ENCODE measurements at regions not wholly inside any gene's neighbourhood (a gene's known extent, or its start where the extent isn't known, plus 50 kb on each side); places are given as distances from the start of the nearest gene placed in this dataset.
A peak's percentile ranks its signal among the peaks of the same experiment; 100 is the strongest.

DNA sequence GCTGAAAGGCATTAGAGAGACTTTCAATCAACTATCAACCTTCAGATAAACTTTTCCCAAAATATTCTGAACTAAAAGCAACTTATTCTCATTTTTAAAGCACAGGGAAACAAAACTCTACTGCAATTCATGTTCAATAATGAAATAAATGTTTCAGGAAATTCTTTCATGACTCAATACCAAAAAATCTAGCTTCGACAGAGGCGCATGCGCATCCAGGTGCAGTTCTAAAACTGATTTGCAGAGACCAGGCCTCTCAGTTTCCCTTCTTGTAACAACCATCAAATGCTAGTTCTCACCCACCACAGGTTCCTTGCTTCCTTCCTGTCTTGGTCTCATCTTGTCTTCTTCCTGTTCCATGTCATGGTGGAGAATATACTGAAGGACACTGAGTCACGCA is 55.3 kb upstream of the NRBF2 start:
- no peak overlapping the region for H3K4me3 ChIP-seq (ENCODE audit: low read depth, low read length)
- TF ChIP-seq MYC (IDR thresholded peaks at IDR 0.05; ENCODE audit: low read depth, low read length) = no peak
- TF ChIP-seq POLR2A (IDR thresholded peaks at IDR 0.05; ENCODE audit: extremely low read depth, insufficient read length) = no peak
- TF ChIP-seq, protein P1, sequence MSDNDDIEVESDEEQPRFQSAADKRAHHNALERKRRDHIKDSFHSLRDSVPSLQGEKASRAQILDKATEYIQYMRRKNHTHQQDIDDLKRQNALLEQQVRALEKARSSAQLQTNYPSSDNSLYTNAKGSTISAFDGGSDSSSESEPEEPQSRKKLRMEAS (IDR thresholded peaks at IDR 0.05; ENCODE audit: low read depth, low read length) = no peak
- TF ChIP-seq, protein P2, sequence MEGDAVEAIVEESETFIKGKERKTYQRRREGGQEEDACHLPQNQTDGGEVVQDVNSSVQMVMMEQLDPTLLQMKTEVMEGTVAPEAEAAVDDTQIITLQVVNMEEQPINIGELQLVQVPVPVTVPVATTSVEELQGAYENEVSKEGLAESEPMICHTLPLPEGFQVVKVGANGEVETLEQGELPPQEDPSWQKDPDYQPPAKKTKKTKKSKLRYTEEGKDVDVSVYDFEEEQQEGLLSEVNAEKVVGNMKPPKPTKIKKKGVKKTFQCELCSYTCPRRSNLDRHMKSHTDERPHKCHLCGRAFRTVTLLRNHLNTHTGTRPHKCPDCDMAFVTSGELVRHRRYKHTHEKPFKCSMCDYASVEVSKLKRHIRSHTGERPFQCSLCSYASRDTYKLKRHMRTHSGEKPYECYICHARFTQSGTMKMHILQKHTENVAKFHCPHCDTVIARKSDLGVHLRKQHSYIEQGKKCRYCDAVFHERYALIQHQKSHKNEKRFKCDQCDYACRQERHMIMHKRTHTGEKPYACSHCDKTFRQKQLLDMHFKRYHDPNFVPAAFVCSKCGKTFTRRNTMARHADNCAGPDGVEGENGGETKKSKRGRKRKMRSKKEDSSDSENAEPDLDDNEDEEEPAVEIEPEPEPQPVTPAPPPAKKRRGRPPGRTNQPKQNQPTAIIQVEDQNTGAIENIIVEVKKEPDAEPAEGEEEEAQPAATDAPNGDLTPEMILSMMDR (IDR thresholded peaks at IDR 0.05; ENCODE audit: low read depth, low read length) = no peak
- no peak for DNase-seq (ENCODE audit: low read depth)

DNA sequence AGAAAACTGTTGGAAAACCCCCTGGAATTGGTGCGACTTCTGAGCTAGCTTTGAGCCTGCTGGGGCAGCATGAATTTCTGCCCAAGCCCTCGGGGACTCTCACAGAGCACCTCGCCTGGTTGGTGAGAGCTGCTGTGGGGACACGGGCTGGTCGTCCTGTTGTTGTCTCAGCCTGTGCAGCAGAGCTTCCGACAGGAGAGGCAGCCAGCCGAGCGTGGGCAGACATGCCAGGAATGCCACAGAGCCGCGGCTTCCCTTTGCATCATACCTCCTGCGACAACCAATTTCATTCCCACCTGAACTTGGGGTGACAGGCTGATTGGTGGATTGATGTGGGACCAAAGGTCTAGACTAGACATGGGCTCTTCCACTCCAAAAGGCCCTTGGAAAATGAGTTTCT is 60.2 kb upstream of the NRBF2 start:
- no peak overlapping the region for H3K4me3 ChIP-seq (ENCODE audit: low read depth, low read length)
- TF ChIP-seq, protein P1 (IDR thresholded peaks at IDR 0.05; ENCODE audit: low read depth, low read length) = no peak
- TF ChIP-seq POLR2A (IDR thresholded peaks at IDR 0.05; ENCODE audit: extremely low read depth, insufficient read length) (no peak), MYC (IDR thresholded peaks at IDR 0.05; ENCODE audit: low read depth, low read length) (no peak)
- TF ChIP-seq, protein P2 (IDR thresholded peaks at IDR 0.05; ENCODE audit: low read depth, low read length) = no peak
- no peak for DNase-seq (ENCODE audit: low read depth)

DNA sequence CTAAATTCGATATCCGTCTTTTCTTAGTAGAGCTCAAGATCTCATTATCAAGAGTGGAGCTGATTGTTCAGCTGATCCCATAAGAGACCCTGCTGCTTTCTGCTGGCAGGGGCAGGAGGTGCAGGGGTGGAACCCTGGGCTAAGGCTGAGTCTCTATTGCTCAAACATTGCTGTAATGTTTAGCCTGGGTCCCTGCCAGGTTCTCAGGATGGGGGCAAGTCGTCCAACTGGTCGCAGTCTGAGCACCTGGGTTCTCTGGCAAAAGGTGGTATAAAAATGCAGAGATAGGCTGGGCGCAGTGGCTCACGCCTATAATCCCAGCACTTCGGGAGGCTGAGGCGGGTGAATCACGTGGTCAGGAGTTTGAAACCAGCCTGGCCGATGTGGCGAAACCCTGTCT is 62.0 kb upstream of the NRBF2 start:
- TF ChIP-seq POLR2A (IDR thresholded peaks at IDR 0.05; ENCODE audit: extremely low read depth, insufficient read length) = no peak
- TF ChIP-seq, protein P1 (IDR thresholded peaks at IDR 0.05; ENCODE audit: low read depth, low read length) = no peak
- TF ChIP-seq, protein P2 (IDR thresholded peaks at IDR 0.05; ENCODE audit: low read depth, low read length) = no peak
- TF ChIP-seq MYC (IDR thresholded peaks at IDR 0.05; ENCODE audit: low read depth, low read length) = no peak
- no peak overlapping the region for H3K4me3 ChIP-seq (ENCODE audit: low read depth, low read length)
- no peak for DNase-seq (ENCODE audit: low read depth)

DNA sequence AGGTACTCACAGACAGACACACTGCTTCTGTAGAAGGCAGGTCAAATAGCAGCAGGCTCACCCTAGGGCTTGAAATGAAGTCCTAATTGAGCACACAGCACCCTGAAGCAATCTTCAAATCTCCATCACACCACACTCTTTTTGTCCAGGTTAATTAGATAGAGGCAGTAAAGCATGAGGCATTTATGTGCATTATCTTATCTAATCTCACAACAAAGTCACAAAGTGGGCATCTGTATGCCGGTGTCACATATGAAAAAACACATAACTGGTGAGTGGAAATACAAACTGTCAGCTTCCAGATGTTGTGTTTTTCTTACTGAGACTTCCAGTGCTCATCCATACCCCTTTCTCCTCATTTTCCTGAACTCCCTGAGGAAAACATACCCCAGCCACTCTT is 63.8 kb upstream of the NRBF2 start:
- no peak overlapping the region for H3K4me3 ChIP-seq (ENCODE audit: low read depth, low read length)
- TF ChIP-seq MYC (IDR thresholded peaks at IDR 0.05; ENCODE audit: low read depth, low read length) (no peak), POLR2A (IDR thresholded peaks at IDR 0.05; ENCODE audit: extremely low read depth, insufficient read length) (no peak)
- TF ChIP-seq, protein P2 (IDR thresholded peaks at IDR 0.05; ENCODE audit: low read depth, low read length) = no peak
- TF ChIP-seq, protein P1 (IDR thresholded peaks at IDR 0.05; ENCODE audit: low read depth, low read length) = no peak
- DNase-seq (ENCODE audit: low read depth) = peak; percentile 36

DNA sequence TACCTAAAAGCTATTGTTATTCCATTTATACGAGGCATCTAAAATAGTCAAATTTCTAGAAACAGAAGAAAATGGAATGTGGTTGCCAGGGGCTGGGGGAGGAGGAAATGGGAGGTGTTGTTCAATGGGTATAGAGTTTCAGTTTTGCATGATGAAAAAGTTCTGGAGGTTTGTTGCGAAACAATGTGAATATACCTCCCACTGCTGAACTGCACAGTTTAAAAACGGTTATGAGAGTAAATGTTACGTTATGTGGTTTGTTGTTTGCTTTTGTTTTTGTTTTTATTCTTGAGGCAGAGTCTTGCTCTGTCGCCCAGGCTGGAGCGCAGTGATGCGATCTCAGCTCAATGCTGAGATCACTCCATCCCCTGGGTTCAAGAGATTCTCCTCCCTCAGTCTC is 64.9 kb upstream of the NRBF2 start:
- DNase-seq (ENCODE audit: low read depth) = peak; percentile 88
- H3K4me3 ChIP-seq (ENCODE audit: low read depth, low read length) = peak overlapping the region; percentile 6
- peak; percentile 62 for TF ChIP-seq MYC (IDR thresholded peaks at IDR 0.05; ENCODE audit: low read depth, low read length)
- no peak for TF ChIP-seq POLR2A (IDR thresholded peaks at IDR 0.05; ENCODE audit: extremely low read depth, insufficient read length)
- TF ChIP-seq, protein P1 (IDR thresholded peaks at IDR 0.05; ENCODE audit: low read depth, low read length) = 0 out of 2 replicates have a peak, but pooled peaks have one; percentile 27
- TF ChIP-seq, protein P2 (IDR thresholded peaks at IDR 0.05; ENCODE audit: low read depth, low read length) = no peak

Data from NB4 (cell line).